Activated naive CD8-positive, alpha-beta T cell treated with anti-CD3 and anti-CD28 coated beads for 36 hours (primary cell): ENCODE measurements at regions not wholly inside any gene's neighbourhood (a gene's known extent, or its start where the extent isn't known, plus 50 kb on each side); places are given as distances from the start of the nearest gene placed in this dataset.

Experiments
- DNase-seq: peaks from one replicate; pipeline ENCODE4 v3.0.0; 2021
- H3K27ac Mint-ChIP-seq: one replicate; pipeline ENCODE4 v1.8.0; 2022; ENCODE audit warnings: mild to moderate bottlenecking, moderate library complexity, mixed read lengths
- H3K27me3 Mint-ChIP-seq: one replicate; pipeline ENCODE4 v1.8.0; 2022; ENCODE audit warnings: mild to moderate bottlenecking, mixed read lengths
- H3K36me3 Mint-ChIP-seq: one replicate; pipeline ENCODE4 v1.8.0; 2021; ENCODE audit warnings: mild to moderate bottlenecking, mixed read lengths
- H3K4me1 Mint-ChIP-seq: one replicate; pipeline ENCODE4 v1.8.0; 2021; ENCODE audit warnings: mixed read lengths
- H3K4me3 Mint-ChIP-seq: one replicate; pipeline ENCODE4 v1.8.0; 2022; ENCODE audit warnings: mild to moderate bottlenecking, moderate library complexity, mixed read lengths
- H3K9me3 Mint-ChIP-seq: one replicate; pipeline ENCODE4 v1.8.0; 2022; ENCODE audit warnings: mixed read lengths

- H3K4me1 Mint-ChIP-seq, result no peaks in the 10 kb centered on the region
- H3K27me3 Mint-ChIP-seq, result no peaks in the 10 kb centered on the region
- no peak for DNase-seq
- H3K4me3 Mint-ChIP-seq, result no peak overlapping the region
- H3K9me3 Mint-ChIP-seq, result peaks cover 12% of the 10 kb centered on the region
- H3K36me3 Mint-ChIP-seq, result no peaks in the 10 kb centered on the region
- no peak overlapping the region for H3K27ac Mint-ChIP-seq
These were observed 56.3 kb upstream of the HPCAL1 start for GRCh38 chr2:10246370-10246769.

DNA sequence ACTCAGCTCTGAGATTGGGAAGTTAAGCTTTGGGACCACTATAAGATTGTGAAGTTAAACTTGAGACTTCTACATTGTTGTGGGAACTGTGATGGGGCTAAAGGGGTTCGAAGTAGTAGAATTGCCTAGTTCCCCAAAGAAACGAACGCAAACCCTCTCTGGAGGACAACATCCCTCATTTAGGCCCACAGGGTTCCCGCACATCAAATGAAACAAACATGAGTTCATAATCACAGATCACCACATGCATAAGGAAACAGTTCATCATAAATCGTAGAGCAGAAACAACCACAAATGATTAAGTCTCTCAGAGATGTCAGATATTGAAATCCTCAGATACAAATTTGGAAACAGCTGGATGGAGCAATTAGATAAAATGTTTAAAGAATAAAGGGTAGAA, 55.9 kb upstream of the HPCAL1 start:
- Mint-ChIP-seq H3K36me3 (no peaks in the 10 kb centered on the region), H3K4me3 (no peak overlapping the region), H3K27me3 (no peaks in the 10 kb centered on the region), H3K4me1 (no peaks in the 10 kb centered on the region), H3K27ac (no peak overlapping the region), H3K9me3 (peaks cover 14% of the 10 kb centered on the region)
- no peak for DNase-seq

GRCh38 chr2:10249798-10250197, 52.9 kb upstream of the HPCAL1 start:
- no peaks in the 10 kb centered on the region for H3K4me1 Mint-ChIP-seq
- H3K4me3 Mint-ChIP-seq, result no peak overlapping the region
- H3K36me3 Mint-ChIP-seq, result no peaks in the 10 kb centered on the region
- DNase-seq, result no peak
- H3K27me3 Mint-ChIP-seq, result no peaks in the 10 kb centered on the region
- peaks cover 14% of the 10 kb centered on the region for H3K9me3 Mint-ChIP-seq
- H3K27ac Mint-ChIP-seq, result no peak overlapping the region

GRCh38 chr2:10252224-10252623, 50.5 kb upstream of the HPCAL1 start:
- no peaks in the 10 kb centered on the region for H3K36me3 Mint-ChIP-seq
- DNase-seq, result no peak
- H3K4me1 Mint-ChIP-seq, result no peaks in the 10 kb centered on the region
- H3K27ac Mint-ChIP-seq, result no peak overlapping the region
- H3K27me3 Mint-ChIP-seq, result no peaks in the 10 kb centered on the region
- peaks cover 14% of the 10 kb centered on the region for H3K9me3 Mint-ChIP-seq
- no peak overlapping the region for H3K4me3 Mint-ChIP-seq

DNA sequence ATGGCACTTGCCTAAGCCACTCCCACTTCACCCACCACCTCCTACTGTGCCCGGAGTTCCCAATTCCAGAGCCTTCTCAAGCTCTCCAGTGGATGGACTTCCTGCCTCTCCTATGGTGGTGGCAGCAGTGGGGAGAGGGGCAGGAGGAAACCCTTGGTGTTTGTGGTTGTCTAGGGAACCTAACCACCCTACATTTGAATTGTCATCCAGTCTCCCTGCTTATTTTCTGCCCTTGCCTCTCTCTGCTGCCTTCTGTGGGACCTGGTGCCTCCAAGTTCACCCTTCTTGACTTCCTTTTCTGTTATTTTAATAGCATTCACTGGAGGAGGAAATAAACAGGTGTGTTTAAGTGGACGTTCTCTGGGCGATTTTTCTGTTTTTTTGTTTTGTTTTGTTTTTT, 50.0 kb upstream of the HPCAL1 start:
- no peak overlapping the region for H3K27ac Mint-ChIP-seq
- no peaks in the 10 kb centered on the region for H3K4me1 Mint-ChIP-seq
- H3K4me3 Mint-ChIP-seq, result no peak overlapping the region
- H3K9me3 Mint-ChIP-seq, result peaks cover 14% of the 10 kb centered on the region
- no peaks in the 10 kb centered on the region for H3K36me3 Mint-ChIP-seq
- no peak for DNase-seq
- no peaks in the 10 kb centered on the region for H3K27me3 Mint-ChIP-seq
